ENCODE measurements at regions not wholly inside any gene's neighbourhood (a gene's known extent, or its start where the extent isn't known, plus 50 kb on each side); places are given as distances from the start of the nearest gene placed in this dataset.

DNA sequence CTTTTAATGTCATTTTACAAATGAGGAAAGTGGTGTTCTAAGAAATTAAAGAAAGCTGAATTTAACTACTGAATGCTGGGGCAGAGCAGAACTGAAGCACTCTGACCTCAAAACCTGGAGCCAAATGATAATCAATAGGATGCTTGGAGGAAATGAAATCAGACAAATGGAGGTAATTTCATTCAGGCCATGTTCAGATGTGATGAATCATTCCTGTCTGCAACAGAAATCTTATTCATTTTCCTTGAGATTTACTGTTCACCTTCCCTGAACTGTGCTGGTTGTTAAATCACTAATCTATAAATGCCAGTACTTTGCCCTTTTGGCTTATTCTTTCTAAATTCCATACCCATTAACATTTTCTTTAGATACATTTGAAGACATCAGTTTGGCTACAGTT, 85.6 kb upstream of the SNX7 start:
- intact Hi-C loops (cut with DNase I; ENCODE audit: low total_unique reads) = no loop called here
- no peaks in the 10 kb centered on the region for H3K36me3 ChIP-seq (ENCODE audit: low read depth, missing control alignments)
- no peak overlapping the region for H3K4me3 ChIP-seq
- H3K27me3 ChIP-seq = no peaks in the 10 kb centered on the region
- H3K27ac ChIP-seq = no peak overlapping the region
- H3K9me3 ChIP-seq = no peaks in the 10 kb centered on the region
- H3K4me1 ChIP-seq = no peaks in the 10 kb centered on the region
- DNase-seq = no peak
- no peak for TF ChIP-seq POLR2A (IDR thresholded peaks at IDR 0.05)
- TF ChIP-seq, protein P1, sequence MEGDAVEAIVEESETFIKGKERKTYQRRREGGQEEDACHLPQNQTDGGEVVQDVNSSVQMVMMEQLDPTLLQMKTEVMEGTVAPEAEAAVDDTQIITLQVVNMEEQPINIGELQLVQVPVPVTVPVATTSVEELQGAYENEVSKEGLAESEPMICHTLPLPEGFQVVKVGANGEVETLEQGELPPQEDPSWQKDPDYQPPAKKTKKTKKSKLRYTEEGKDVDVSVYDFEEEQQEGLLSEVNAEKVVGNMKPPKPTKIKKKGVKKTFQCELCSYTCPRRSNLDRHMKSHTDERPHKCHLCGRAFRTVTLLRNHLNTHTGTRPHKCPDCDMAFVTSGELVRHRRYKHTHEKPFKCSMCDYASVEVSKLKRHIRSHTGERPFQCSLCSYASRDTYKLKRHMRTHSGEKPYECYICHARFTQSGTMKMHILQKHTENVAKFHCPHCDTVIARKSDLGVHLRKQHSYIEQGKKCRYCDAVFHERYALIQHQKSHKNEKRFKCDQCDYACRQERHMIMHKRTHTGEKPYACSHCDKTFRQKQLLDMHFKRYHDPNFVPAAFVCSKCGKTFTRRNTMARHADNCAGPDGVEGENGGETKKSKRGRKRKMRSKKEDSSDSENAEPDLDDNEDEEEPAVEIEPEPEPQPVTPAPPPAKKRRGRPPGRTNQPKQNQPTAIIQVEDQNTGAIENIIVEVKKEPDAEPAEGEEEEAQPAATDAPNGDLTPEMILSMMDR (IDR thresholded peaks at IDR 0.05) = no peak

DNA sequence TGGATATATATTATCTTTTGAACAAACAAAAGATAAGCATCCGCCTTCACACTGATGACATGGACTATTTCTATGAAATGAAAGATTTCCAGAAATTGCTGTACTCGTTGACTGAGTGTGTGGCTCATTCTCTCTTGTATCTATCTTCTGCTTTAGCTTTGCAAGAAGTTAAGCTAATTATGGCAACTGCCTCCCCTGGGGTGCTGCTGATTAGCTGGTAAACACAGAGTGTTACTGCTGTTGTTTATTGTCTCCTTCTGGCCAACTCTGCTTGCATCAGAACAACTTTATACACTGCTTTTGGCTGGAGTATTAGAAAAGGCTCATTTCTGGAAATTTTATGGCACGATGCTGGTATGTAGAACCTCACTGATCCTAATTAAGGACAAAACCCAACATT, 95.6 kb upstream of the SNX7 start:
- no peaks in the 10 kb centered on the region for H3K4me1 ChIP-seq
- DNase-seq = no peak
- H3K4me3 ChIP-seq = no peak overlapping the region
- no peak overlapping the region for H3K27ac ChIP-seq
- WGBS, 2 donors = 38 to 47% methylated on average over 3 of the region's 3 CpGs
- no peaks in the 10 kb centered on the region for H3K27me3 ChIP-seq
- intact Hi-C loops (cut with DNase I; ENCODE audit: low total_unique reads) = no loop called here
- H3K9me3 ChIP-seq = no peaks in the 10 kb centered on the region
- no peaks in the 10 kb centered on the region for H3K36me3 ChIP-seq (ENCODE audit: low read depth, missing control alignments)
- no peak for TF ChIP-seq POLR2A (IDR thresholded peaks at IDR 0.05)
- TF ChIP-seq, protein P1 (IDR thresholded peaks at IDR 0.05) = no peak

DNA sequence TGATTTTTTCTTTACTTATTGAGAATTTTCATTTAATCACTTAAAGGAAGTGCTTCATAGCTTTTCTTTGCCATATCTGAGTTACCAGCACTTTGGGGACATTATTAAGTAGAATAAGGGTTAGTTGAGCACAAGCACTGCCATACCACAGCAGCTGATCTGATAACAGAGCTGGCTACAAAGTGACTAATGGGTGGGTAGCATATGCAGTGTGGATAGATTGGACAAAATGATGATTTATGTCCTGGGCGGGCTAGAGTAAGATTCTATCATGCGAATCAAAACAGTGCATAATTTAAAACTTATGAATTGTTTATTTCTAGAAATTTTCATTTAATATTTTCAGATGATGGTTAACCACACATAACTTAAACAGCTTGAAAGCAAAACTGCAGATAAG, 102.2 kb upstream of the SNX7 start:
- intact Hi-C loops (cut with DNase I; ENCODE audit: low total_unique reads) = no loop called here
- WGBS, 2 donors = 79 to 89% methylated on average over 2 of the region's 2 CpGs
- H3K9me3 ChIP-seq = no peaks in the 10 kb centered on the region
- TF ChIP-seq POLR2A (IDR thresholded peaks at IDR 0.05) = no peak
- TF ChIP-seq, protein P1 (IDR thresholded peaks at IDR 0.05) = no peak
- DNase-seq = no peak
- no peak overlapping the region for H3K4me3 ChIP-seq
- no peaks in the 10 kb centered on the region for H3K27me3 ChIP-seq
- H3K27ac ChIP-seq = no peak overlapping the region
- no peaks in the 10 kb centered on the region for H3K4me1 ChIP-seq
- no peaks in the 10 kb centered on the region for H3K36me3 ChIP-seq (ENCODE audit: low read depth, missing control alignments)

DNA sequence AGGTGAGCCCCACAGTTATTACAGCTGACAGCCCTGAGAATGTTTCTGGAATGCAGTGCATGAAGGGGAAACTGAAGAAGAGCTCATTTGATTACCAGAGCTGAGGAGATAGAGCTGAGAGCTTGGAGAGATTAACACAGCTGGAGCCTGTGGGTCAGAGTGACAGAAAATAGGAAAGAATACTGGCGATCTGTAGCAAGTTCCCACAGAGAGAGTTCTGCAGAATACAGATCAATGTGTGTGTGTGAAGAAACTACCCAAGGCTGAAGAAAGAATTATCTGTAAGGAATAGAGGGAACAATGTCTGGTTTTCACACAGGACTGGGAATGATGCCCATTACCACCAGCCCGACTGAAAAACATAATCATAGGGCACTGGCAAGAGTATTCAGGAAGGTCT, 103.6 kb upstream of the SNX7 start:
- Histone ChIP-seq H3K27me3 (no peaks in the 10 kb centered on the region), H3K36me3 (ENCODE audit: low read depth, missing control alignments) (no peaks in the 10 kb centered on the region), H3K9me3 (no peaks in the 10 kb centered on the region), H3K27ac (no peak overlapping the region), H3K4me3 (no peak overlapping the region), H3K4me1 (no peaks in the 10 kb centered on the region)
- intact Hi-C loops (cut with DNase I; ENCODE audit: low total_unique reads) = no loop called here
- 16 to 34% methylated on average over 2 of the region's 2 CpGs for WGBS, 2 donors
- TF ChIP-seq POLR2A (IDR thresholded peaks at IDR 0.05) = no peak
- TF ChIP-seq, protein P1 (IDR thresholded peaks at IDR 0.05) = no peak
- DNase-seq = peak; percentile 42

DNA sequence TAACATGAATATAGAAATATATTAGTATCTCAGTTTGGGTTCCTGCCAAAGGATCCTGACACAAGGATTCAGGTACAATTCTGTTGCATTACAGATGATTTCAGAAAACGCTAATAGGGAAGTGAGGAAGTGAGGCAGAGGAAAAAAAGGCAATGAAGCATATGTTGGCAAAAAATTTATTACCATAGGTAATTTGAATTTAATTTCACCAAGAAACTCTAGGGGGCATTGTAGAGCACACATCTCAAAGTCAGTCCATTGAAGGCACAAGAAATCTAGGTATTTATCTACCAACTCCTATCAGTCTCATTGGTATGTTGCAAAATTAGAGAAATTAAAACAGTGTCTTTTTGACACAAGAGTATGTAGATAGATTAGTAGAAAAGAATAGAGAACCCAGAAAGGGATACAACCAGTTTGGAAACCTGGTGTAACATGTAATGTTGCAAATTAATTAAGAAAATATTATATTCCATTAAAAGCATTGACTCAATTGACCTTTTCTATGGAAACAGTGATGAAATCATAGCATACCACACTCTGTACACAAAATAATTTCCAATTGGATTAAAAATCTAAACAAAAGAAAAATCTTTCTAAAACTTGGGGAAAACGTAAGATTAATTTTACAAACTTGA, 104.9 kb upstream of the SNX7 start:
- intact Hi-C loops (cut with DNase I; ENCODE audit: low total_unique reads) = no loop called here
- H3K36me3 ChIP-seq (ENCODE audit: low read depth, missing control alignments) = no peaks in the 10 kb centered on the region
- no peaks in the 10 kb centered on the region for H3K9me3 ChIP-seq
- no peak for DNase-seq
- H3K4me3 ChIP-seq = no peak overlapping the region
- TF ChIP-seq, protein P1 (IDR thresholded peaks at IDR 0.05) = peak in 2 of 3 experiments; percentile 42 to 47
- no peak for TF ChIP-seq POLR2A (IDR thresholded peaks at IDR 0.05)
- H3K27ac ChIP-seq = no peak overlapping the region
- 69 to 70% methylated on average over 2 of the region's 2 CpGs for WGBS, 2 donors
- H3K4me1 ChIP-seq = no peaks in the 10 kb centered on the region
- H3K27me3 ChIP-seq = no peaks in the 10 kb centered on the region
